ENCODE measurements at regions not wholly inside any gene's neighbourhood (a gene's known extent, or its start where the extent isn't known, plus 50 kb on each side); places are given as distances from the start of the nearest gene placed in this dataset.

DNA sequence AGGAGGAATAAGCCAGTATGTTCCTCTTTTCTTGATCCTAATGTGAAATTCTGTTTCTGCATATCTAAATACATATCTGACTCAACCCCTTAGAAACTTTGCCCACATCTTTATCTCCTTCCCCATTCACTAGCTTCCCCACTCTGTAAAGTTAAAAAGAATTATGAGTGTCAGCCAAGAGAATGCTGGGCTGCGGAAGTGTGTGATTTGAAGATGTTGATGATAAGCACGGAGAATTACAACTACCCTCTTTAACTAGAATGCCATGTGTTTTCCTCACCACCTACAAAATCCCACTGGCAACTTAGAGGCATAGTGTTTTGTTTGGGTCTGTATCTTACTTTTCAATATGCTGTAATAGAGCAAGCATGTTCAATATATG, 490.4 kb upstream of the FANCL start (continued):
- TF ChIP-seq BRCA1 (IDR thresholded peaks at IDR 0.05; ENCODE audit: low read depth, low read length), result no peak
- TF ChIP-seq BACH1 (IDR thresholded peaks at IDR 0.05; ENCODE audit: low read length), result no peak
- no peak for TF ChIP-seq PHF8 (conservative IDR thresholded peaks at IDR 0.05; ENCODE audit: low read depth, low read length)
- TF ChIP-seq TBP (IDR thresholded peaks at IDR 0.05; ENCODE audit: low read depth, low read length), result no peak
